ENCODE measurements at regions not wholly inside any gene's neighbourhood (a gene's known extent, or its start where the extent isn't known, plus 50 kb on each side); places are given as distances from the start of the nearest gene placed in this dataset.

GRCh38 chr13:57918913-57919312 lies 287.4 kb downstream of the PCDH17 start:
- Histone ChIP-seq H3K79me2 (ENCODE audit: low read length) (no peaks in the 10 kb centered on the region), H3K4me2 (ENCODE audit: low read depth, low read length, poor library complexity, severe bottlenecking) (no peak overlapping the region), H3K36me3 (ENCODE audit: insufficient read depth, low read length) (no peaks in the 10 kb centered on the region), H2AFZ (ENCODE audit: low read length) (no peak overlapping the region), H3K9me2 (replicated peaks; ENCODE audit: insufficient read depth, low read length) (no peaks in the 10 kb centered on the region), H3K4me3 (ENCODE audit: low read length) (no peak overlapping the region), H3K9me3 (ENCODE audit: low read length) (peaks cover 37% of the 10 kb centered on the region), H3K9ac (ENCODE audit: low read length) (no peak overlapping the region), H3K27me3 (ENCODE audit: low read length) (no peaks in the 10 kb centered on the region), H4K20me1 (ENCODE audit: insufficient read depth, low read depth, low read length) (no peaks in the 10 kb centered on the region), H3K27ac (ENCODE audit: low read length) (no peak overlapping the region), H3K4me1 (ENCODE audit: low read length) (no peaks in the 10 kb centered on the region)
- no peak for DNase-seq

GRCh38 chr13:57925250-57925649 lies 293.7 kb downstream of the PCDH17 start:
- Histone ChIP-seq H3K36me3 (ENCODE audit: insufficient read depth, low read length) (no peaks in the 10 kb centered on the region), H3K4me1 (ENCODE audit: low read length) (no peaks in the 10 kb centered on the region), H3K4me2 (ENCODE audit: low read depth, low read length, poor library complexity, severe bottlenecking) (no peak overlapping the region), H3K79me2 (ENCODE audit: low read length) (no peaks in the 10 kb centered on the region), H3K9me2 (replicated peaks; ENCODE audit: insufficient read depth, low read length) (no peaks in the 10 kb centered on the region), H3K27me3 (ENCODE audit: low read length) (no peaks in the 10 kb centered on the region), H2AFZ (ENCODE audit: low read length) (no peak overlapping the region), H3K9me3 (ENCODE audit: low read length) (peaks cover 31% of the 10 kb centered on the region), H4K20me1 (ENCODE audit: insufficient read depth, low read depth, low read length) (no peaks in the 10 kb centered on the region), H3K4me3 (ENCODE audit: low read length) (no peak overlapping the region), H3K27ac (ENCODE audit: low read length) (no peak overlapping the region), H3K9ac (ENCODE audit: low read length) (no peak overlapping the region)
- no peak for DNase-seq

GRCh38 chr13:57925751-57926150 lies 294.2 kb downstream of the PCDH17 start:
- Histone ChIP-seq H3K4me1 (ENCODE audit: low read length) (no peaks in the 10 kb centered on the region), H3K27me3 (ENCODE audit: low read length) (no peaks in the 10 kb centered on the region), H3K9me3 (ENCODE audit: low read length) (peaks cover 26% of the 10 kb centered on the region), H3K36me3 (ENCODE audit: insufficient read depth, low read length) (no peaks in the 10 kb centered on the region), H3K4me2 (ENCODE audit: low read depth, low read length, poor library complexity, severe bottlenecking) (no peak overlapping the region), H3K4me3 (ENCODE audit: low read length) (no peak overlapping the region), H2AFZ (ENCODE audit: low read length) (no peak overlapping the region), H4K20me1 (ENCODE audit: insufficient read depth, low read depth, low read length) (no peaks in the 10 kb centered on the region), H3K27ac (ENCODE audit: low read length) (no peak overlapping the region), H3K9me2 (replicated peaks; ENCODE audit: insufficient read depth, low read length) (no peaks in the 10 kb centered on the region), H3K79me2 (ENCODE audit: low read length) (no peaks in the 10 kb centered on the region), H3K9ac (ENCODE audit: low read length) (no peak overlapping the region)
- no peak for DNase-seq

GRCh38 chr13:57932061-57932460 lies 300.5 kb downstream of the PCDH17 start:
- Histone ChIP-seq H3K27ac (ENCODE audit: low read length) (no peak overlapping the region), H3K4me3 (ENCODE audit: low read length) (no peak overlapping the region), H3K9me3 (ENCODE audit: low read length) (peaks cover 21% of the 10 kb centered on the region), H3K9me2 (replicated peaks; ENCODE audit: insufficient read depth, low read length) (no peaks in the 10 kb centered on the region), H3K79me2 (ENCODE audit: low read length) (no peaks in the 10 kb centered on the region), H3K4me1 (ENCODE audit: low read length) (no peaks in the 10 kb centered on the region), H3K9ac (ENCODE audit: low read length) (no peak overlapping the region), H2AFZ (ENCODE audit: low read length) (no peak overlapping the region), H3K36me3 (ENCODE audit: insufficient read depth, low read length) (no peaks in the 10 kb centered on the region), H4K20me1 (ENCODE audit: insufficient read depth, low read depth, low read length) (no peaks in the 10 kb centered on the region), H3K4me2 (ENCODE audit: low read depth, low read length, poor library complexity, severe bottlenecking) (no peak overlapping the region), H3K27me3 (ENCODE audit: low read length) (no peaks in the 10 kb centered on the region)
- DNase-seq = no peak

GRCh38 chr13:57933606-57934005 lies 302.1 kb downstream of the PCDH17 start:
- H3K9ac ChIP-seq (ENCODE audit: low read length) = no peak overlapping the region
- DNase-seq = no peak
- peaks cover 22% of the 10 kb centered on the region for H3K9me3 ChIP-seq (ENCODE audit: low read length)
- no peaks in the 10 kb centered on the region for H3K4me1 ChIP-seq (ENCODE audit: low read length)
- H3K4me3 ChIP-seq (ENCODE audit: low read length) = no peak overlapping the region
- H3K79me2 ChIP-seq (ENCODE audit: low read length) = no peaks in the 10 kb centered on the region
- no peak overlapping the region for H2AFZ ChIP-seq (ENCODE audit: low read length)
- no peaks in the 10 kb centered on the region for H3K27me3 ChIP-seq (ENCODE audit: low read length)
- no peaks in the 10 kb centered on the region for H4K20me1 ChIP-seq (ENCODE audit: insufficient read depth, low read depth, low read length)
- no peak overlapping the region for H3K27ac ChIP-seq (ENCODE audit: low read length)
- no peaks in the 10 kb centered on the region for H3K9me2 ChIP-seq (replicated peaks; ENCODE audit: insufficient read depth, low read length)
- no peak overlapping the region for H3K4me2 ChIP-seq (ENCODE audit: low read depth, low read length, poor library complexity, severe bottlenecking)
- H3K36me3 ChIP-seq (ENCODE audit: insufficient read depth, low read length) = no peaks in the 10 kb centered on the region

- no peaks in the 10 kb centered on the region for H3K4me1 ChIP-seq (ENCODE audit: low read length)
- H2AFZ ChIP-seq (ENCODE audit: low read length) = no peak overlapping the region
- no peak overlapping the region for H3K27ac ChIP-seq (ENCODE audit: low read length)
- DNase-seq = no peak
- no peaks in the 10 kb centered on the region for H3K79me2 ChIP-seq (ENCODE audit: low read length)
- H3K4me2 ChIP-seq (ENCODE audit: low read depth, low read length, poor library complexity, severe bottlenecking) = no peak overlapping the region
- no peak overlapping the region for H3K9ac ChIP-seq (ENCODE audit: low read length)
- no peaks in the 10 kb centered on the region for H3K9me2 ChIP-seq (replicated peaks; ENCODE audit: insufficient read depth, low read length)
- H3K27me3 ChIP-seq (ENCODE audit: low read length) = no peaks in the 10 kb centered on the region
- H4K20me1 ChIP-seq (ENCODE audit: insufficient read depth, low read depth, low read length) = no peaks in the 10 kb centered on the region
- no peak overlapping the region for H3K4me3 ChIP-seq (ENCODE audit: low read length)
- no peaks in the 10 kb centered on the region for H3K36me3 ChIP-seq (ENCODE audit: insufficient read depth, low read length)
- H3K9me3 ChIP-seq (ENCODE audit: low read length) = peaks cover 28% of the 10 kb centered on the region
Measured at GRCh38 chr13:57935965-57936364, 304.4 kb downstream of the PCDH17 start.

GRCh38 chr13:57946361-57946760 lies 314.8 kb downstream of the PCDH17 start:
- no peak overlapping the region for H3K27ac ChIP-seq (ENCODE audit: low read length)
- DNase-seq = no peak
- no peaks in the 10 kb centered on the region for H4K20me1 ChIP-seq (ENCODE audit: insufficient read depth, low read depth, low read length)
- no peaks in the 10 kb centered on the region for H3K27me3 ChIP-seq (ENCODE audit: low read length)
- H3K4me1 ChIP-seq (ENCODE audit: low read length) = no peaks in the 10 kb centered on the region
- no peak overlapping the region for H3K4me2 ChIP-seq (ENCODE audit: low read depth, low read length, poor library complexity, severe bottlenecking)
- peaks cover 50% of the 10 kb centered on the region for H3K9me3 ChIP-seq (ENCODE audit: low read length)
- no peak overlapping the region for H3K4me3 ChIP-seq (ENCODE audit: low read length)
- no peaks in the 10 kb centered on the region for H3K36me3 ChIP-seq (ENCODE audit: insufficient read depth, low read length)
- H2AFZ ChIP-seq (ENCODE audit: low read length) = no peak overlapping the region
- H3K79me2 ChIP-seq (ENCODE audit: low read length) = no peaks in the 10 kb centered on the region
- H3K9me2 ChIP-seq (replicated peaks; ENCODE audit: insufficient read depth, low read length) = no peaks in the 10 kb centered on the region
- no peak overlapping the region for H3K9ac ChIP-seq (ENCODE audit: low read length)

- Histone ChIP-seq H3K27me3 (ENCODE audit: low read length) (no peaks in the 10 kb centered on the region), H3K9ac (ENCODE audit: low read length) (no peak overlapping the region)
- no peak for DNase-seq
Measured at GRCh38 chr13:57948884-57949283, 317.3 kb downstream of the PCDH17 start.

GRCh38 chr13:57969951-57970350 lies 338.4 kb downstream of the PCDH17 start:
- Histone ChIP-seq H2AFZ (ENCODE audit: low read length) (no peak overlapping the region), H3K9ac (ENCODE audit: low read length) (no peak overlapping the region), H3K36me3 (ENCODE audit: insufficient read depth, low read length) (no peaks in the 10 kb centered on the region), H3K27ac (ENCODE audit: low read length) (no peak overlapping the region), H3K27me3 (ENCODE audit: low read length) (no peaks in the 10 kb centered on the region), H3K79me2 (ENCODE audit: low read length) (no peaks in the 10 kb centered on the region), H4K20me1 (ENCODE audit: insufficient read depth, low read depth, low read length) (no peaks in the 10 kb centered on the region), H3K4me2 (ENCODE audit: low read depth, low read length, poor library complexity, severe bottlenecking) (no peak overlapping the region), H3K9me2 (replicated peaks; ENCODE audit: insufficient read depth, low read length) (no peaks in the 10 kb centered on the region), H3K4me3 (ENCODE audit: low read length) (no peak overlapping the region), H3K9me3 (ENCODE audit: low read length) (peaks cover 18% of the 10 kb centered on the region; the same call in 1 of the 2 replicates), H3K4me1 (ENCODE audit: low read length) (no peaks in the 10 kb centered on the region)
- no peak for DNase-seq

More at GRCh38 chr13:57948884-57949283, 317.3 kb downstream of the PCDH17 start:
- Histone ChIP-seq H3K4me2 (ENCODE audit: low read depth, low read length, poor library complexity, severe bottlenecking) (no peak overlapping the region), H3K4me1 (ENCODE audit: low read length) (no peaks in the 10 kb centered on the region), H3K36me3 (ENCODE audit: insufficient read depth, low read length) (no peaks in the 10 kb centered on the region), H3K4me3 (ENCODE audit: low read length) (no peak overlapping the region), H3K79me2 (ENCODE audit: low read length) (no peaks in the 10 kb centered on the region), H4K20me1 (ENCODE audit: insufficient read depth, low read depth, low read length) (no peaks in the 10 kb centered on the region), H2AFZ (ENCODE audit: low read length) (no peak overlapping the region), H3K9me3 (ENCODE audit: low read length) (peaks cover 48% of the 10 kb centered on the region), H3K27ac (ENCODE audit: low read length) (no peak overlapping the region), H3K9me2 (replicated peaks; ENCODE audit: insufficient read depth, low read length) (no peaks in the 10 kb centered on the region)
